CD4-positive, alpha-beta memory T cell (primary cell): ENCODE measurements at regions not wholly inside any gene's neighbourhood (a gene's known extent, or its start where the extent isn't known, plus 50 kb on each side); places are given as distances from the start of the nearest gene placed in this dataset.

ENCODE experiments used
- CTCF ChIA-PET: fragments of 350-600 bp; sonication (Branson Sonifier 250); formaldehyde crosslinking; loops from one replicate; lab custom pipeline; 2021; ENCODE audit warnings: inconsistent platforms; ENCODE audit not compliant: partially characterized antibody; lab: Charles Lee
- POLR2A ChIA-PET: fragments of 350-600 bp; sonication (Branson Sonifier 250); formaldehyde crosslinking; loops from one replicate; lab custom pipeline; 2021; ENCODE audit not compliant: partially characterized antibody; lab: Charles Lee
- DNase-seq, 5 donors: peaks; one replicate each; pipeline versions ENCODE4 v3.0.0 to v3.0.0-alpha.2; 2020 to 2022; ENCODE audit warnings: mixed read lengths in 1 of 5
- H3K27ac ChIP-seq: one replicate; pipeline ENCODE4 v1.7.0; 2013; ENCODE audit warnings: low read depth, low read length
- H3K27me3 ChIP-seq: 2 replicates; pipeline ENCODE4 v1.7.0; 2013; ENCODE audit warnings: mild to moderate bottlenecking, low read length, moderate library complexity; ENCODE audit not compliant: insufficient read depth
- H3K36me3 ChIP-seq: 2 replicates; pipeline ENCODE4 v1.7.0; 2013; ENCODE audit warnings: mild to moderate bottlenecking, low read length, moderate library complexity; ENCODE audit not compliant: insufficient read depth
- H3K4me1 ChIP-seq: 2 replicates; pipeline ENCODE4 v1.7.0; 2013; ENCODE audit warnings: mild to moderate bottlenecking, low read length, moderate library complexity; ENCODE audit not compliant: insufficient read depth
- H3K4me3 ChIP-seq, 2 donors: one replicate each; pipeline ENCODE4 v1.7.0; 2013; ENCODE audit warnings: low read length in 2 of 2, mild to moderate bottlenecking in 1 of 2
- H3K9me3 ChIP-seq, 2 donors: one replicate each; pipeline ENCODE4 v1.7.0; 2013; ENCODE audit warnings: low read length in 2 of 2, control low read depth in 1 of 2; ENCODE audit not compliant: control insufficient read depth in 1 of 2
- H3K27ac Mint-ChIP-seq, 7 donors: one replicate each; pipeline ENCODE4 v1.8.0; 2020 to 2021; ENCODE audit warnings: mixed read lengths in 7 of 7, mild to moderate bottlenecking in 6 of 7, inconsistent platforms in 3 of 7, moderate library complexity in 3 of 7
- H3K27me3 Mint-ChIP-seq, 2 donors: one replicate each; pipeline ENCODE4 v1.8.0; 2020 to 2021; ENCODE audit warnings: mixed read lengths in 2 of 2
- H3K36me3 Mint-ChIP-seq, 2 donors: one replicate each; pipeline ENCODE4 v1.8.0; 2020 to 2021; ENCODE audit warnings: mixed read lengths in 2 of 2, inconsistent platforms in 1 of 2, mild to moderate bottlenecking in 1 of 2
- H3K4me1 Mint-ChIP-seq, 4 donors: one replicate each; pipeline ENCODE4 v1.8.0; 2020 to 2021; ENCODE audit warnings: mixed read lengths in 4 of 4, mild to moderate bottlenecking in 1 of 4
- H3K4me3 Mint-ChIP-seq, 8 donors: one replicate each; pipeline ENCODE4 v1.8.0; 2020 to 2021; ENCODE audit warnings: mixed read lengths in 8 of 8, mild to moderate bottlenecking in 7 of 8, moderate library complexity in 6 of 8, inconsistent platforms in 3 of 8
- H3K9me3 Mint-ChIP-seq, 8 donors: one replicate each; pipeline ENCODE4 v1.8.0; 2020 to 2021; ENCODE audit warnings: mixed read lengths in 8 of 8, mild to moderate bottlenecking in 5 of 8, inconsistent platforms in 3 of 8, moderate library complexity in 1 of 8
- intact Hi-C: fragments of 100-400 bp; cut with micrococcal nuclease; formaldehyde crosslinking; loops from one replicate; pipeline ENCODE4 v1.15.1; 2023

DNA sequence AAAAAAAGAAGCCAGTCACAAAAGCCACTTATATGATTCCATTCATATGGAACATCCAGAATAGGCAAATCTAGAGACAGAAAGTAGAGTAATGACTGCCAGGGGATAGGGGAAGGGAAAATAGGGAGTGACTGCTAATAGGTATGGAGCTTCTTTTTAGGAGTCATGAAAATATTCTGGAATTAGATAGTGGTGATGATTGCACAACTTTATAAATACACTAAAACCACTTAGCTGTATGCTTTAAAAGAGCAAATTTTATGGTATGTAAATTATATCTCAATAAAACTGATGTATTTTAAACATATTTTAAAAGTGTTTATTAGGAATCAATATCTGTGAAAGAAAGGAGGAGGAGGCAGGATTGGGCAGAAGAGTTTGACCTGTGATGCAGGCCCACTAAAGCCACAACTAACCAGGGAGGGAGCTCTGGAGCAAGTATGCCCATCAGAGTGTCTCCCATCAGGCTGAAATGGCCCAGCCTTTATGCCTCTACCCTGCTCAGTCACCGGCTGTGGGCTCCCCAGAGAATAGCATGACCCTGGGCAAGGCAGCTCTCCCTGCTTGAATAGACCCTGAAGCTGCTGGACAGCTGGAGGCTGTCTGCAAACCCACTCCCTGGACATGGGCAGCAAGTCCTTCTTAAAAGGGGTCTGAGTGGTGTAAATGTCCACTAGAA lies 96.0 kb upstream of the SLC44A1 start:
- ChIA-PET CTCF (interaction anchor here (1.0 to 2.0 kb wide), 3 partner anchors 8 to 285 kb away, joined by 3 to 7 read pairs (median 3); no protein-coding TSS in a partner anchor), POLR2A (no interaction called here)
- no peak for DNase-seq
- Histone ChIP-seq H3K4me1 (peaks cover 6% of the 10 kb centered on the region), H3K9me3 (no peaks in the 10 kb centered on the region), H3K36me3 (no peaks in the 10 kb centered on the region), H3K4me3 (no peak overlapping the region), H3K27ac (no peak overlapping the region), H3K27me3 (no peaks in the 10 kb centered on the region)
- no peak overlapping the region for H3K4me3 Mint-ChIP-seq
- H3K4me1 Mint-ChIP-seq: peaks cover 6 to 25% (median 11%) of the 10 kb centered on the region in 4 donors
- intact Hi-C loops: no loop called here
- peaks cover 0 to 6% of the 10 kb centered on the region in 2 donors for H3K27me3 Mint-ChIP-seq
- H3K27ac Mint-ChIP-seq: peak overlapping the region in 1 of 7 donors; percentile 61
- H3K9me3 Mint-ChIP-seq: no peaks in the 10 kb centered on the region
- H3K36me3 Mint-ChIP-seq: no peaks in the 10 kb centered on the region

GRCh38 chr9:105150991-105151685 lies 93.3 kb upstream of the SLC44A1 start:
- no peaks in the 10 kb centered on the region for H3K4me1 ChIP-seq
- Mint-ChIP-seq H3K27me3 (peaks cover 0 to 2% of the 10 kb centered on the region in 2 donors), H3K9me3 (no peaks in the 10 kb centered on the region), H3K4me1 (peaks cover 0 to 20% (median 12%) of the 10 kb centered on the region in 4 donors), H3K4me3 (no peak overlapping the region), H3K27ac (no peak overlapping the region), H3K36me3 (no peaks in the 10 kb centered on the region)
- H3K27ac ChIP-seq: no peak overlapping the region
- no peaks in the 10 kb centered on the region for H3K36me3 ChIP-seq
- CTCF ChIA-PET: no interaction called here
- H3K4me3 ChIP-seq: no peak overlapping the region
- DNase-seq: no peak
- POLR2A ChIA-PET: no interaction called here
- no peaks in the 10 kb centered on the region for H3K9me3 ChIP-seq
- intact Hi-C loops: no loop called here
- H3K27me3 ChIP-seq: no peaks in the 10 kb centered on the region

- Mint-ChIP-seq H3K4me3 (no peak overlapping the region), H3K27ac (no peak overlapping the region), H3K9me3 (no peaks in the 10 kb centered on the region), H3K36me3 (no peaks in the 10 kb centered on the region), H3K27me3 (peaks cover 0 to 2% of the 10 kb centered on the region in 2 donors), H3K4me1 (peaks cover 0 to 20% (median 12%) of the 10 kb centered on the region in 4 donors)
- ChIA-PET POLR2A (no interaction called here), CTCF (no interaction called here)
- Histone ChIP-seq H3K36me3 (no peaks in the 10 kb centered on the region), H3K27me3 (no peaks in the 10 kb centered on the region), H3K27ac (no peak overlapping the region), H3K4me3 (no peak overlapping the region), H3K9me3 (no peaks in the 10 kb centered on the region), H3K4me1 (peaks cover 2% of the 10 kb centered on the region)
- DNase-seq: no peak
- intact Hi-C loops: no loop called here
Observed at GRCh38 chr9:105151686-105151995, 92.8 kb upstream of the SLC44A1 start.

DNA sequence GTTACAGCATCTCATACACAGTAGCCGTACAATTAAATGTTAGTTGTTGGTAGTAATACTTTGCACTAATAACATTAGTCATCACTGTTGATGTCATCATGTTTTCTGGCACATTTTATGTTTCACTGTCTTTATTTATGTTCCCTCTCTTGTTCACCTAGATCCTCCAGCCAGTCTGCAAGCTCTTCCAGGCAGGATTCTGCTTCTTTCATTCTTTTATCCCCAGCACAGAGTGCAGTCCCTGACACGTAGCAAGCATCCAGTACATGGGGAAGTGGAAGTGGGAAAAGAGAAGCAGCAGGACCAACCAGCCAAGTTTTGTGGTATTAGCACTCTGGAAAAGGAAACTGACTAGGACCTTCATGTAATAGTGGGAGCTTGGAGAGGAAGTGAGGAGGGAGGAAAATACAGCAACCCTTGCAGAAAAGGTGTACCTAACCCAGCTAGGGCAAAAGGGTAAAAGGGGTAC lies 89.7 kb upstream of the SLC44A1 start:
- Mint-ChIP-seq H3K4me3 (no peak overlapping the region), H3K27ac (no peak overlapping the region)

GRCh38 chr9:105157171-105157583 lies 87.3 kb upstream of the SLC44A1 start:
- POLR2A ChIA-PET: no interaction called here
- H3K27me3 Mint-ChIP-seq: peaks cover 0 to 1% of the 10 kb centered on the region in 2 donors
- peaks cover 7 to 15% (median 13%) of the 10 kb centered on the region in 4 donors for H3K4me1 Mint-ChIP-seq
- peaks cover 10% of the 10 kb centered on the region for H3K4me1 ChIP-seq
- peak; percentile 35 to 49 (median 44) for DNase-seq
- no peaks in the 10 kb centered on the region for H3K36me3 ChIP-seq
- H3K27me3 ChIP-seq: no peaks in the 10 kb centered on the region
- H3K9me3 ChIP-seq: no peaks in the 10 kb centered on the region
- H3K27ac Mint-ChIP-seq: peak overlapping the region in 1 of 7 donors; percentile 35
- no peak overlapping the region for H3K27ac ChIP-seq
- no peaks in the 10 kb centered on the region for H3K9me3 Mint-ChIP-seq
- H3K4me3 ChIP-seq: no peak overlapping the region
- intact Hi-C loops: loop anchor here (1.0 to 5.0 kb wide), 6 partner anchors 29 to 376 kb away; no protein-coding TSS in a partner anchor
- H3K4me3 Mint-ChIP-seq: no peak overlapping the region
- CTCF ChIA-PET: interaction anchor here (0.8 to 7.2 kb wide), 8 partner anchors 9 to 322 kb away, joined by 3 to 87 read pairs (median 5); partner anchors contain the start of gene ABCA1
- H3K36me3 Mint-ChIP-seq: no peaks in the 10 kb centered on the region

More for the DNA sequence above, 89.7 kb upstream of the SLC44A1 start:
- CTCF ChIA-PET: interaction anchor here (1.6 to 7.2 kb wide), 4 partner anchors 14 to 292 kb away, joined by 3 to 87 read pairs (median 18); partner anchors contain the start of gene ABCA1
- DNase-seq: no peak
- no peaks in the 10 kb centered on the region for H3K36me3 ChIP-seq
- intact Hi-C loops: loop anchor here (5.0 kb wide), 1 partner anchor 162 kb away; no protein-coding TSS in a partner anchor
- H3K4me3 ChIP-seq: no peak overlapping the region
- Mint-ChIP-seq H3K4me1 (peaks cover 7 to 26% (median 15%) of the 10 kb centered on the region in 4 donors), H3K27me3 (peaks cover 0 to 1% of the 10 kb centered on the region in 2 donors), H3K9me3 (no peaks in the 10 kb centered on the region), H3K36me3 (no peaks in the 10 kb centered on the region)
- H3K4me1 ChIP-seq: peaks cover 10% of the 10 kb centered on the region
- no peaks in the 10 kb centered on the region for H3K27me3 ChIP-seq
- POLR2A ChIA-PET: no interaction called here
- H3K9me3 ChIP-seq: no peaks in the 10 kb centered on the region
- H3K27ac ChIP-seq: no peak overlapping the region

GRCh38 chr9:105158020-105158419 lies 86.4 kb upstream of the SLC44A1 start:
- ChIA-PET CTCF (interaction anchor here (0.8 to 7.2 kb wide), 6 partner anchors 17 to 328 kb away, joined by 3 to 87 read pairs (median 4); no protein-coding TSS in a partner anchor), POLR2A (no interaction called here)
- no peaks in the 10 kb centered on the region for H3K9me3 Mint-ChIP-seq
- Histone ChIP-seq H3K27me3 (no peaks in the 10 kb centered on the region), H3K4me1 (peaks cover 10% of the 10 kb centered on the region), H3K9me3 (no peaks in the 10 kb centered on the region), H3K27ac (no peak overlapping the region), H3K36me3 (no peaks in the 10 kb centered on the region), H3K4me3 (no peak overlapping the region)
- peaks cover 7 to 15% (median 12%) of the 10 kb centered on the region in 4 donors for H3K4me1 Mint-ChIP-seq
- no peak overlapping the region for H3K4me3 Mint-ChIP-seq
- no peaks in the 10 kb centered on the region for H3K36me3 Mint-ChIP-seq
- intact Hi-C loops: loop anchor here (5.0 kb wide), 1 partner anchor 166 kb away; no protein-coding TSS in a partner anchor
- peaks cover 0 to 1% of the 10 kb centered on the region in 2 donors for H3K27me3 Mint-ChIP-seq
- H3K27ac Mint-ChIP-seq: no peak overlapping the region
- no peak for DNase-seq

DNA sequence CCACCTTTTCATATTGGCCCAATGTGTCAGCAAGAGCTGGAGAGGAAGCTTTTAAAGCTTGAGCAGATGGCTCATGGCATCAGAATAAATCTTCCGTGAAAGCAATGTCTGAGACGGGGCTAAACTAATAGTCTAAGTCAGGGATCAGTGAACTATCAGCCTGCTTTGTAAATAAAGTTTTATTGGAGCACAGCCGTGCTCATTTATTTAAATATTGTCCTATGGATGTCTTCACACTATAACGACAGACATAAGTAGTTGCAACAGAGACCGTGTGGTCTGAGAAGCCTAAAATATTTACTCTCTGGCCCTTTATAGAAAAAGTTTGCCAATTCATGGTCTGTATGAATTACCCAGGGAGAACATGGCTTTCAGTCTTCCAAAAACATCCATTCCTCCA lies 85.6 kb upstream of the SLC44A1 start:
- no peak overlapping the region for H3K4me3 ChIP-seq
- no peaks in the 10 kb centered on the region for H3K27me3 ChIP-seq
- CTCF ChIA-PET: interaction anchor here (1.0 to 7.2 kb wide), 7 partner anchors 9 to 329 kb away, joined by 3 to 87 read pairs (median 3); no protein-coding TSS in a partner anchor
- POLR2A ChIA-PET: no interaction called here
- H3K9me3 Mint-ChIP-seq: no peaks in the 10 kb centered on the region
- H3K27ac Mint-ChIP-seq: no peak overlapping the region
- H3K4me3 Mint-ChIP-seq: no peak overlapping the region
- H3K27ac ChIP-seq: no peak overlapping the region
- intact Hi-C loops: loop anchor here (1.0 to 5.0 kb wide), 2 partner anchors 167 to 256 kb away; no protein-coding TSS in a partner anchor
- no peak for DNase-seq
- H3K4me1 ChIP-seq: peaks cover 10% of the 10 kb centered on the region
- H3K4me1 Mint-ChIP-seq: peaks cover 7 to 15% (median 12%) of the 10 kb centered on the region in 4 donors
- no peaks in the 10 kb centered on the region for H3K36me3 ChIP-seq
- peaks cover 0 to 1% of the 10 kb centered on the region in 2 donors for H3K27me3 Mint-ChIP-seq
- H3K9me3 ChIP-seq: no peaks in the 10 kb centered on the region
- H3K36me3 Mint-ChIP-seq: no peaks in the 10 kb centered on the region
